ENCODE measurements at regions not wholly inside any gene's neighbourhood (a gene's known extent, or its start where the extent isn't known, plus 50 kb on each side); places are given as distances from the start of the nearest gene placed in this dataset.

DNA sequence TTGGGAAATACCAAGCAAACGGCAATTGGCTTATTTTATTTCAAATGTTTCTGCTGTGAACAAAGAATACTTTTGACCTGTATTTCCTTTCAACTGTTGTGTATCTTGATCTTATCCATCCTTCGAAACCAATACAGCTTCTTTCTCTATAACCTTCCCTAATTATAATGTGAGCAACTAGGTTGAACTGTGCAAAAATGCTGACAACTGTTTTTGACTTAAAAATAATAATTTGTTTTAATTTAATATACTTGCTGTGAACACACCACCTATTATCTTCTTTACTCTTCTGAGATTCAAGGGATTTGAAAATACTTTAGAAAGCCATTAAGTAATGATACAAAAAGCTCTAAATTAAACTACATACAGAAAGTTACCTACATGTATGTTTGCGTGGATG lies 682.5 kb upstream of the CCDC179 start:
- no peak for DNase-seq
- no peaks in the 10 kb centered on the region for H3K36me3 ChIP-seq (ENCODE audit: control insufficient read depth in 4 of 4, insufficient read depth in 4 of 4, low read length in 4 of 4)
- no peaks in the 10 kb centered on the region for H3K9me3 ChIP-seq (ENCODE audit: control insufficient read depth in 4 of 4, insufficient read depth in 3 of 4, low read length in 3 of 4)
- WGBS, 2 donors, result 65 to 67% methylated on average over 3 of the region's 3 CpGs
- no peak overlapping the region for H3K27ac ChIP-seq (ENCODE audit: low read depth in 1 of 2, low read length in 1 of 2)
- H3K4me3 ChIP-seq, result no peak overlapping the region
- no peak overlapping the region for H3K9ac ChIP-seq (ENCODE audit: insufficient read depth in 1 of 2, low read length in 2 of 2)
- no peaks in the 10 kb centered on the region for H3K4me1 ChIP-seq (ENCODE audit: control insufficient read depth in 5 of 5, insufficient read depth in 5 of 5, low read length in 5 of 5)
- no peak for ATAC-seq (ENCODE audit: insufficient read depth, low FRiP score)
- H3K27me3 ChIP-seq (ENCODE audit: control insufficient read depth in 3 of 3, insufficient read depth in 3 of 3, low read length in 2 of 3), result no peaks in the 10 kb centered on the region
- TF ChIP-seq, protein P1, sequence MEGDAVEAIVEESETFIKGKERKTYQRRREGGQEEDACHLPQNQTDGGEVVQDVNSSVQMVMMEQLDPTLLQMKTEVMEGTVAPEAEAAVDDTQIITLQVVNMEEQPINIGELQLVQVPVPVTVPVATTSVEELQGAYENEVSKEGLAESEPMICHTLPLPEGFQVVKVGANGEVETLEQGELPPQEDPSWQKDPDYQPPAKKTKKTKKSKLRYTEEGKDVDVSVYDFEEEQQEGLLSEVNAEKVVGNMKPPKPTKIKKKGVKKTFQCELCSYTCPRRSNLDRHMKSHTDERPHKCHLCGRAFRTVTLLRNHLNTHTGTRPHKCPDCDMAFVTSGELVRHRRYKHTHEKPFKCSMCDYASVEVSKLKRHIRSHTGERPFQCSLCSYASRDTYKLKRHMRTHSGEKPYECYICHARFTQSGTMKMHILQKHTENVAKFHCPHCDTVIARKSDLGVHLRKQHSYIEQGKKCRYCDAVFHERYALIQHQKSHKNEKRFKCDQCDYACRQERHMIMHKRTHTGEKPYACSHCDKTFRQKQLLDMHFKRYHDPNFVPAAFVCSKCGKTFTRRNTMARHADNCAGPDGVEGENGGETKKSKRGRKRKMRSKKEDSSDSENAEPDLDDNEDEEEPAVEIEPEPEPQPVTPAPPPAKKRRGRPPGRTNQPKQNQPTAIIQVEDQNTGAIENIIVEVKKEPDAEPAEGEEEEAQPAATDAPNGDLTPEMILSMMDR (IDR thresholded peaks at IDR 0.05; ENCODE audit: control extremely low read depth, extremely low read depth), result no peak

DNA sequence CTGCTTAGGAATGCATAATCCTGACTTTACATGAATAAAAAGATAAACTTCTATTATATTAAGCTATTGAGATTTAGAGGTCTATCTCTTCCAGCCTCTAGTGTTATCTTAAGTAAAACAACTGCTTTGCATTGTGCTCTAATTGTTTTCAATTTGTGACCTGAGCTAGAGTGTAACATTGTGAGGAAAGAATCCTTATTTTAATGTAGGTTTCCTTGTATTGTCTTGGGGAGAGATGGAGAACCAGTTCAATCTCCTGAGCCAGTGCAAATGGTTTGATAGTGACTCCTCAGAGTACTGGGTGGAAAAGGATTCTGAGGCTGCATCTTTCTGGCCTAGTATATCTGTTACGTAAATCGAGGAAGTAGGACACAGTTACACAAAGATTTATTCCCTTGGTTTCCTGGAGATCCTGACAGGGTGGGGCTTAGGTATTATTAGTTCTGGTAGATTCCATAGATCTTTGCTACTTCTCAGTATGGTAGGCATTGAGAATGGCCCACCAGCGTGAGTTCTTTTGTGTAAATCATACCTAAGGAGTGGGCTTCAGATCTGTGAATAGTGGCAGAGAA lies 683.5 kb upstream of the CCDC179 start:
- no peaks in the 10 kb centered on the region for H3K9me3 ChIP-seq (ENCODE audit: control insufficient read depth in 4 of 4, insufficient read depth in 3 of 4, low read length in 3 of 4)
- no peaks in the 10 kb centered on the region for H3K36me3 ChIP-seq (ENCODE audit: control insufficient read depth in 4 of 4, insufficient read depth in 4 of 4, low read length in 4 of 4)
- H3K9ac ChIP-seq (ENCODE audit: insufficient read depth in 1 of 2, low read length in 2 of 2), result no peak overlapping the region
- no peaks in the 10 kb centered on the region for H3K27me3 ChIP-seq (ENCODE audit: control insufficient read depth in 3 of 3, insufficient read depth in 3 of 3, low read length in 2 of 3)
- 23 to 43% methylated on average over 3 of the region's 3 CpGs for WGBS, 2 donors
- no peaks in the 10 kb centered on the region for H3K4me1 ChIP-seq (ENCODE audit: control insufficient read depth in 5 of 5, insufficient read depth in 5 of 5, low read length in 5 of 5)
- no peak for DNase-seq
- TF ChIP-seq, protein P1 (IDR thresholded peaks at IDR 0.05; ENCODE audit: control extremely low read depth, extremely low read depth), result no peak
- no peak overlapping the region for H3K4me3 ChIP-seq
- H3K27ac ChIP-seq (ENCODE audit: low read depth in 1 of 2, low read length in 1 of 2), result no peak overlapping the region
- no peak for ATAC-seq (ENCODE audit: insufficient read depth, low FRiP score)

DNA sequence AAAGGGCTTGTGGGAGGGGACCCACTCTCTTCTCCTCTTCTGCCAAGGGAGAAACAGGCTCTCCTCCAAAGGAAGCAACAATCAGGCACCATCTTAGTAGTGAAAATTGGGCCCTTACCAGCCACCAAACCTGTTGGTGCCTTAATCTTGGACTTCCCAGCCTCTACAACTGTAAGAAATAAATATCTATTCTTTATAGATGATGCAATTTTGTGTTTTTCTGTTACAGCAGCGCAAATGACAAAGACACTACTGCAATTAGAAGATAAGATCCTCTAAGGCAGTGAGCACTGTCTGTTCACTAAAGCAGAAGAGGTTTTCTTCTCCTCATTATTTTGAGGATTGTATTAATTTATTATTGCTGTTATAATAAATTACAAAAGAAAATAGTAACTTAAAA lies 691.4 kb upstream of the CCDC179 start:
- no peak for DNase-seq
- Histone ChIP-seq H3K36me3 (ENCODE audit: control insufficient read depth in 4 of 4, insufficient read depth in 4 of 4, low read length in 4 of 4) (no peaks in the 10 kb centered on the region), H3K27me3 (ENCODE audit: control insufficient read depth in 3 of 3, insufficient read depth in 3 of 3, low read length in 2 of 3) (no peaks in the 10 kb centered on the region), H3K4me3 (no peak overlapping the region), H3K4me1 (ENCODE audit: control insufficient read depth in 5 of 5, insufficient read depth in 5 of 5, low read length in 5 of 5) (no peaks in the 10 kb centered on the region), H3K9me3 (ENCODE audit: control insufficient read depth in 4 of 4, insufficient read depth in 3 of 4, low read length in 3 of 4) (peaks cover 0 to 3% (median 0%) of the 10 kb centered on the region in 4 donors), H3K27ac (ENCODE audit: low read depth in 1 of 2, low read length in 1 of 2) (no peak overlapping the region), H3K9ac (ENCODE audit: insufficient read depth in 1 of 2, low read length in 2 of 2) (no peak overlapping the region)
- TF ChIP-seq, protein P1 (IDR thresholded peaks at IDR 0.05; ENCODE audit: control extremely low read depth, extremely low read depth), result no peak
- 85 to 91% methylated on average over 1 of the region's 1 CpG for WGBS, 2 donors
- no peak for ATAC-seq (ENCODE audit: insufficient read depth, low FRiP score)

DNA sequence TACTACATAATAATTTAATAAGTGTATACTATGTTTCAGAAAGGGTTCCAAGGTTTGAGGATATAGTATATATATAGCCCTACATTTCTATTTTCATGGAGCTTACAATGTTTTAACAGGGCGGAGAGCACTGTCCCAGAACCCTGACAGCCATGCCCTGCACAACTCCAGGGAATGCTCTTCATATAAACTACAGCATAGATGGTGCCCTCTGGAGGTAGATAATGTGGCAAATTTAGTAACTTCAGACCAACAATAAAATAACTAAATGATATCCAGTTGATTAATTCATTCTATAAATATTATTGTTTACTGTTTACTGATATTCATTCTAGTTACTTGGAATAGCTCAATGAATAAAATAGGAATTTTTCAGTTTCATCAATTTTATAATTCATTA lies 693.7 kb upstream of the CCDC179 start:
- no peak for ATAC-seq (ENCODE audit: insufficient read depth, low FRiP score)
- H3K4me3 ChIP-seq, result no peak overlapping the region
- H3K27ac ChIP-seq (ENCODE audit: low read depth in 1 of 2, low read length in 1 of 2), result no peak overlapping the region
- WGBS, 2 donors, result 88 to 94% methylated on average over 1 of the region's 1 CpG
- H3K36me3 ChIP-seq (ENCODE audit: control insufficient read depth in 4 of 4, insufficient read depth in 4 of 4, low read length in 4 of 4), result no peaks in the 10 kb centered on the region
- no peaks in the 10 kb centered on the region for H3K4me1 ChIP-seq (ENCODE audit: control insufficient read depth in 5 of 5, insufficient read depth in 5 of 5, low read length in 5 of 5)
- H3K9me3 ChIP-seq (ENCODE audit: control insufficient read depth in 4 of 4, insufficient read depth in 3 of 4, low read length in 3 of 4), result peaks cover 0 to 3% (median 0%) of the 10 kb centered on the region in 4 donors
- no peaks in the 10 kb centered on the region for H3K27me3 ChIP-seq (ENCODE audit: control insufficient read depth in 3 of 3, insufficient read depth in 3 of 3, low read length in 2 of 3)
- TF ChIP-seq, protein P1 (IDR thresholded peaks at IDR 0.05; ENCODE audit: control extremely low read depth, extremely low read depth), result no peak
- DNase-seq, result no peak
- no peak overlapping the region for H3K9ac ChIP-seq (ENCODE audit: insufficient read depth in 1 of 2, low read length in 2 of 2)

All from lung (tissue), 11 donors.